ENCODE measurements at regions not wholly inside any gene's neighbourhood (a gene's known extent, or its start where the extent isn't known, plus 50 kb on each side); places are given as distances from the start of the nearest gene placed in this dataset.

- H3K27me3 Mint-ChIP-seq: peaks cover 13% of the 10 kb centered on the region in 2 donors
- H3K36me3 Mint-ChIP-seq: no peaks in the 10 kb centered on the region
- H3K9me3 Mint-ChIP-seq: no peaks in the 10 kb centered on the region
- H3K4me1 Mint-ChIP-seq (ENCODE audit: low read depth in 2 of 2): no peaks in the 10 kb centered on the region
- H3K27ac Mint-ChIP-seq: no peak overlapping the region
- DNase-seq (ENCODE audit: low spot score) (no peak), ATAC-seq (no peak)
- H3K4me3 Mint-ChIP-seq: no peak overlapping the region
Observed at GRCh38 chr19:29409076-29409862, 116.5 kb upstream of the VSTM2B start.

- Mint-ChIP-seq H3K36me3 (no peaks in the 10 kb centered on the region), H3K4me1 (ENCODE audit: low read depth in 2 of 2) (no peaks in the 10 kb centered on the region), H3K27ac (no peak overlapping the region), H3K27me3 (peaks cover 11 to 13% of the 10 kb centered on the region in 2 donors), H3K9me3 (no peaks in the 10 kb centered on the region), H3K4me3 (no peak overlapping the region)
- DNase-seq (ENCODE audit: low spot score): no peak
- ATAC-seq: no peak
Observed at GRCh38 chr19:29410601-29411000, 115.2 kb upstream of the VSTM2B start.

- Mint-ChIP-seq H3K9me3 (no peaks in the 10 kb centered on the region), H3K36me3 (no peaks in the 10 kb centered on the region), H3K4me1 (ENCODE audit: low read depth in 2 of 2) (no peaks in the 10 kb centered on the region)
Observed at GRCh38 chr19:29411113-29411581, 114.6 kb upstream of the VSTM2B start.

GRCh38 chr19:29413435-29413834 lies 112.4 kb upstream of the VSTM2B start:
- Mint-ChIP-seq H3K4me1 (ENCODE audit: low read depth in 2 of 2) (no peaks in the 10 kb centered on the region), H3K4me3 (no peak overlapping the region), H3K27ac (no peak overlapping the region), H3K27me3 (peaks cover under 1 to 7% of the 10 kb centered on the region in 2 donors), H3K36me3 (no peaks in the 10 kb centered on the region), H3K9me3 (no peaks in the 10 kb centered on the region)
- no peak for ATAC-seq
- no peak for DNase-seq (ENCODE audit: low spot score)

More at GRCh38 chr19:29411113-29411581, 114.6 kb upstream of the VSTM2B start:
- peaks cover 9 to 13% of the 10 kb centered on the region in 2 donors for H3K27me3 Mint-ChIP-seq
- no peak for DNase-seq (ENCODE audit: low spot score)
- no peak overlapping the region for H3K27ac Mint-ChIP-seq
- H3K4me3 Mint-ChIP-seq: no peak overlapping the region
- no peak for ATAC-seq

GRCh38 chr19:29415507-29415906 lies 110.3 kb upstream of the VSTM2B start:
- ATAC-seq (no peak), DNase-seq (ENCODE audit: low spot score) (no peak)
- no peak overlapping the region for H3K4me3 Mint-ChIP-seq
- peaks cover 0 to 4% of the 10 kb centered on the region in 2 donors for H3K4me1 Mint-ChIP-seq (ENCODE audit: low read depth in 2 of 2)
- no peaks in the 10 kb centered on the region for H3K36me3 Mint-ChIP-seq
- peaks cover 0 to 2% of the 10 kb centered on the region in 2 donors for H3K27me3 Mint-ChIP-seq
- no peak overlapping the region for H3K27ac Mint-ChIP-seq
- no peaks in the 10 kb centered on the region for H3K9me3 Mint-ChIP-seq

- no peaks in the 10 kb centered on the region for H3K27me3 Mint-ChIP-seq
- no peak overlapping the region for H3K4me3 Mint-ChIP-seq
- no peak for DNase-seq (ENCODE audit: low spot score)
- H3K4me1 Mint-ChIP-seq (ENCODE audit: low read depth in 2 of 2): peaks cover 0 to 11% of the 10 kb centered on the region in 2 donors
- no peaks in the 10 kb centered on the region for H3K9me3 Mint-ChIP-seq
- no peak overlapping the region for H3K27ac Mint-ChIP-seq
- no peaks in the 10 kb centered on the region for H3K36me3 Mint-ChIP-seq
- ATAC-seq: no peak
Observed at GRCh38 chr19:29417048-29417447, 108.7 kb upstream of the VSTM2B start.

- H3K27me3 Mint-ChIP-seq: no peaks in the 10 kb centered on the region
- H3K27ac Mint-ChIP-seq: no peak overlapping the region
- H3K4me3 Mint-ChIP-seq: no peak overlapping the region
- DNase-seq (ENCODE audit: low spot score): no peak
- H3K36me3 Mint-ChIP-seq: no peaks in the 10 kb centered on the region
- peaks cover 0 to 11% of the 10 kb centered on the region in 2 donors for H3K4me1 Mint-ChIP-seq (ENCODE audit: low read depth in 2 of 2)
- no peak for ATAC-seq
- no peaks in the 10 kb centered on the region for H3K9me3 Mint-ChIP-seq
Observed at GRCh38 chr19:29418201-29418600, 107.6 kb upstream of the VSTM2B start.

- H3K27ac Mint-ChIP-seq: no peak overlapping the region
- no peaks in the 10 kb centered on the region for H3K27me3 Mint-ChIP-seq
- H3K4me3 Mint-ChIP-seq: no peak overlapping the region
- H3K4me1 Mint-ChIP-seq (ENCODE audit: low read depth in 2 of 2): peaks cover 0 to 11% of the 10 kb centered on the region in 2 donors
- no peaks in the 10 kb centered on the region for H3K9me3 Mint-ChIP-seq
- ATAC-seq (no peak), DNase-seq (ENCODE audit: low spot score) (no peak)
- no peaks in the 10 kb centered on the region for H3K36me3 Mint-ChIP-seq
Observed at GRCh38 chr19:29420065-29420464, 105.7 kb upstream of the VSTM2B start.

GRCh38 chr19:29420482-29421195 lies 105.2 kb upstream of the VSTM2B start:
- ATAC-seq (no peak), DNase-seq (ENCODE audit: low spot score) (no peak)
- H3K9me3 Mint-ChIP-seq: no peaks in the 10 kb centered on the region
- no peaks in the 10 kb centered on the region for H3K36me3 Mint-ChIP-seq
- H3K27ac Mint-ChIP-seq: no peak overlapping the region
- peaks cover 0 to 11% of the 10 kb centered on the region in 2 donors for H3K4me1 Mint-ChIP-seq (ENCODE audit: low read depth in 2 of 2)
- H3K4me3 Mint-ChIP-seq: no peak overlapping the region
- H3K27me3 Mint-ChIP-seq: peaks cover 0 to 2% of the 10 kb centered on the region in 2 donors

- Mint-ChIP-seq H3K4me3 (no peak overlapping the region), H3K36me3 (no peaks in the 10 kb centered on the region), H3K27ac (no peak overlapping the region), H3K9me3 (no peaks in the 10 kb centered on the region), H3K4me1 (ENCODE audit: low read depth in 2 of 2) (peaks cover 0 to 11% of the 10 kb centered on the region in 2 donors), H3K27me3 (peaks cover 0 to 2% of the 10 kb centered on the region in 2 donors)
- no peak for DNase-seq (ENCODE audit: low spot score)
- no peak for ATAC-seq
Observed at GRCh38 chr19:29421196-29421545, 104.6 kb upstream of the VSTM2B start.

GRCh38 chr19:29422047-29422446 lies 103.7 kb upstream of the VSTM2B start:
- no peaks in the 10 kb centered on the region for H3K36me3 Mint-ChIP-seq

GRCh38 chr19:29422486-29423085 lies 103.2 kb upstream of the VSTM2B start:
- no peak for DNase-seq (ENCODE audit: low spot score)
- H3K4me1 Mint-ChIP-seq (ENCODE audit: low read depth in 2 of 2): peaks cover 0 to 11% of the 10 kb centered on the region in 2 donors
- no peak for ATAC-seq
- peaks cover 6 to 7% of the 10 kb centered on the region in 2 donors for H3K27me3 Mint-ChIP-seq
- no peak overlapping the region for H3K27ac Mint-ChIP-seq
- no peak overlapping the region for H3K4me3 Mint-ChIP-seq
- no peaks in the 10 kb centered on the region for H3K36me3 Mint-ChIP-seq
- H3K9me3 Mint-ChIP-seq: no peaks in the 10 kb centered on the region

More at GRCh38 chr19:29422047-29422446, 103.7 kb upstream of the VSTM2B start:
- DNase-seq (ENCODE audit: low spot score) (no peak), ATAC-seq (no peak)
- peaks cover 3 to 7% of the 10 kb centered on the region in 2 donors for H3K27me3 Mint-ChIP-seq
- no peak overlapping the region for H3K4me3 Mint-ChIP-seq
- no peak overlapping the region for H3K27ac Mint-ChIP-seq
- peaks cover 0 to 11% of the 10 kb centered on the region in 2 donors for H3K4me1 Mint-ChIP-seq (ENCODE audit: low read depth in 2 of 2)
- no peaks in the 10 kb centered on the region for H3K9me3 Mint-ChIP-seq

GRCh38 chr19:29428071-29428470 lies 97.7 kb upstream of the VSTM2B start:
- no peak for ATAC-seq
- Mint-ChIP-seq H3K9me3 (no peaks in the 10 kb centered on the region), H3K4me1 (ENCODE audit: low read depth in 2 of 2) (no peaks in the 10 kb centered on the region), H3K36me3 (no peaks in the 10 kb centered on the region), H3K4me3 (no peak overlapping the region), H3K27me3 (peaks cover 6 to 7% of the 10 kb centered on the region in 2 donors), H3K27ac (no peak overlapping the region)
- DNase-seq (ENCODE audit: low spot score): no peak

GRCh38 chr19:29429021-29429420 lies 96.8 kb upstream of the VSTM2B start:
- H3K27ac Mint-ChIP-seq: no peak overlapping the region
- H3K27me3 Mint-ChIP-seq: peaks cover 6 to 7% of the 10 kb centered on the region in 2 donors
- no peaks in the 10 kb centered on the region for H3K4me1 Mint-ChIP-seq (ENCODE audit: low read depth in 2 of 2)
- no peak overlapping the region for H3K4me3 Mint-ChIP-seq
- ATAC-seq: no peak
- DNase-seq (ENCODE audit: low spot score): no peak
- H3K36me3 Mint-ChIP-seq: no peaks in the 10 kb centered on the region
- H3K9me3 Mint-ChIP-seq: no peaks in the 10 kb centered on the region
